Neural cell (in vitro differentiated cells): ENCODE measurements at regions not wholly inside any gene's neighbourhood (a gene's known extent, or its start where the extent isn't known, plus 50 kb on each side); places are given as distances from the start of the nearest gene placed in this dataset.

Experiments used
- EP300 ChIP-seq: fragments of 450-650 bp; conservative IDR thresholded peaks from 2 replicates; pipeline ENCODE4 v1.6.1; 2014; ENCODE audit warnings: antibody characterized with exemption, mild to moderate bottlenecking, moderate library complexity; ENCODE audit not compliant: poor library complexity, severe bottlenecking
- EZH2 ChIP-seq: fragments of 200-600, 300-800 bp; shearing (Covaris generic), sonication (generic); IDR thresholded peaks from 2 replicates; pipeline ENCODE4 v1.6.1; 2014; ENCODE audit warnings: antibody characterized with exemption, low read length, borderline replicate concordance, mild to moderate bottlenecking; ENCODE audit not compliant: insufficient read depth, poor library complexity, severe bottlenecking
- MXI1 ChIP-seq: fragments of 450-650 bp; conservative IDR thresholded peaks from 2 replicates; pipeline ENCODE4 v1.6.1; 2014; ENCODE audit warnings: antibody characterized with exemption, mild to moderate bottlenecking; ENCODE audit not compliant: poor library complexity, severe bottlenecking
- POLR2AphosphoS5 ChIP-seq: IDR thresholded peaks from 2 replicates; pipeline ENCODE4 v1.6.1; 2012
- SMC3 ChIP-seq: fragments of 450-650 bp; conservative IDR thresholded peaks from 2 replicates; pipeline ENCODE4 v1.6.1; 2014; ENCODE audit warnings: antibody characterized with exemption, mild to moderate bottlenecking, moderate library complexity; ENCODE audit not compliant: poor library complexity
- TAF1 ChIP-seq: IDR thresholded peaks from 2 replicates; pipeline ENCODE4 v1.6.1; 2012; ENCODE audit warnings: low read depth
- TF ChIP-seq, protein P1 (sequence below): fragments of 450-650 bp; IDR thresholded peaks from 2 replicates; pipeline ENCODE4 v1.5.1; 2014; ENCODE audit warnings: antibody characterized with exemption, mild to moderate bottlenecking, moderate library complexity; ENCODE audit not compliant: poor library complexity, severe bottlenecking
- TF ChIP-seq, protein P2 (sequence below): IDR thresholded peaks from 2 replicates; pipeline ENCODE4 v1.6.1; 2012; ENCODE audit warnings: borderline replicate concordance

DNA sequence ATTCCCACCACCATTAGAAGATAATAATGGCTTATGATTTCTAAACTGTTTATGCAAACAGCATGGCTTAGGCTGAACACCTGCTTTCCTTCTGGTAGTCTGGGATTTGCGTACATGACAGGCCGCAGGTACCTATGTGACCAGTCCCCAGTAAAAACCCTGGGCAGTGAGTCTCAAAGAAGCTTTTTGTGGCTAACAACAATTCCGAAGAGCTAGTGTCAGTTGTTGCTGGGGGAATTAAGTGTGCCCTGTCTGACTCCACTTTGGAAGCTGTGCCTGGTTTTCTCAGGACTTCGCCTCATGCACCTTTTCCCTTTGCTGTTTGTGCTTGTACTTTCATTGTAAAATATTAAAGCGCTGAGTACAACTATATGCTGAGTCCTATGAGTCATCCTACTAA, 250.2 kb upstream of the MIR17HG start:
- TF ChIP-seq, protein P1, sequence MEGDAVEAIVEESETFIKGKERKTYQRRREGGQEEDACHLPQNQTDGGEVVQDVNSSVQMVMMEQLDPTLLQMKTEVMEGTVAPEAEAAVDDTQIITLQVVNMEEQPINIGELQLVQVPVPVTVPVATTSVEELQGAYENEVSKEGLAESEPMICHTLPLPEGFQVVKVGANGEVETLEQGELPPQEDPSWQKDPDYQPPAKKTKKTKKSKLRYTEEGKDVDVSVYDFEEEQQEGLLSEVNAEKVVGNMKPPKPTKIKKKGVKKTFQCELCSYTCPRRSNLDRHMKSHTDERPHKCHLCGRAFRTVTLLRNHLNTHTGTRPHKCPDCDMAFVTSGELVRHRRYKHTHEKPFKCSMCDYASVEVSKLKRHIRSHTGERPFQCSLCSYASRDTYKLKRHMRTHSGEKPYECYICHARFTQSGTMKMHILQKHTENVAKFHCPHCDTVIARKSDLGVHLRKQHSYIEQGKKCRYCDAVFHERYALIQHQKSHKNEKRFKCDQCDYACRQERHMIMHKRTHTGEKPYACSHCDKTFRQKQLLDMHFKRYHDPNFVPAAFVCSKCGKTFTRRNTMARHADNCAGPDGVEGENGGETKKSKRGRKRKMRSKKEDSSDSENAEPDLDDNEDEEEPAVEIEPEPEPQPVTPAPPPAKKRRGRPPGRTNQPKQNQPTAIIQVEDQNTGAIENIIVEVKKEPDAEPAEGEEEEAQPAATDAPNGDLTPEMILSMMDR, result no peak
- no peak for TF ChIP-seq MXI1
- TF ChIP-seq EZH2, result no peak
- TF ChIP-seq POLR2AphosphoS5, result no peak
- no peak for TF ChIP-seq TAF1
- TF ChIP-seq, protein P2, sequence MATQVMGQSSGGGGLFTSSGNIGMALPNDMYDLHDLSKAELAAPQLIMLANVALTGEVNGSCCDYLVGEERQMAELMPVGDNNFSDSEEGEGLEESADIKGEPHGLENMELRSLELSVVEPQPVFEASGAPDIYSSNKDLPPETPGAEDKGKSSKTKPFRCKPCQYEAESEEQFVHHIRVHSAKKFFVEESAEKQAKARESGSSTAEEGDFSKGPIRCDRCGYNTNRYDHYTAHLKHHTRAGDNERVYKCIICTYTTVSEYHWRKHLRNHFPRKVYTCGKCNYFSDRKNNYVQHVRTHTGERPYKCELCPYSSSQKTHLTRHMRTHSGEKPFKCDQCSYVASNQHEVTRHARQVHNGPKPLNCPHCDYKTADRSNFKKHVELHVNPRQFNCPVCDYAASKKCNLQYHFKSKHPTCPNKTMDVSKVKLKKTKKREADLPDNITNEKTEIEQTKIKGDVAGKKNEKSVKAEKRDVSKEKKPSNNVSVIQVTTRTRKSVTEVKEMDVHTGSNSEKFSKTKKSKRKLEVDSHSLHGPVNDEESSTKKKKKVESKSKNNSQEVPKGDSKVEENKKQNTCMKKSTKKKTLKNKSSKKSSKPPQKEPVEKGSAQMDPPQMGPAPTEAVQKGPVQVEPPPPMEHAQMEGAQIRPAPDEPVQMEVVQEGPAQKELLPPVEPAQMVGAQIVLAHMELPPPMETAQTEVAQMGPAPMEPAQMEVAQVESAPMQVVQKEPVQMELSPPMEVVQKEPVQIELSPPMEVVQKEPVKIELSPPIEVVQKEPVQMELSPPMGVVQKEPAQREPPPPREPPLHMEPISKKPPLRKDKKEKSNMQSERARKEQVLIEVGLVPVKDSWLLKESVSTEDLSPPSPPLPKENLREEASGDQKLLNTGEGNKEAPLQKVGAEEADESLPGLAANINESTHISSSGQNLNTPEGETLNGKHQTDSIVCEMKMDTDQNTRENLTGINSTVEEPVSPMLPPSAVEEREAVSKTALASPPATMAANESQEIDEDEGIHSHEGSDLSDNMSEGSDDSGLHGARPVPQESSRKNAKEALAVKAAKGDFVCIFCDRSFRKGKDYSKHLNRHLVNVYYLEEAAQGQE, result no peak
- no peak for TF ChIP-seq SMC3
- no peak for TF ChIP-seq EP300
